ENCODE measurements at regions not wholly inside any gene's neighbourhood (a gene's known extent, or its start where the extent isn't known, plus 50 kb on each side); places are given as distances from the start of the nearest gene placed in this dataset.

- no peak overlapping the region for H3K27ac ChIP-seq (ENCODE audit: low read length)
- H3K36me3 ChIP-seq (ENCODE audit: insufficient read depth, low read length): no peaks in the 10 kb centered on the region
- H4K20me1 ChIP-seq (ENCODE audit: insufficient read depth): no peaks in the 10 kb centered on the region
- H3K27me3 ChIP-seq (ENCODE audit: insufficient read depth, low read depth, low read length): no peaks in the 10 kb centered on the region
- no peaks in the 10 kb centered on the region for H3F3A ChIP-seq (ENCODE audit: insufficient read depth, low read length, poor library complexity, severe bottlenecking)
- no peaks in the 10 kb centered on the region for H3K79me2 ChIP-seq (replicated peaks; ENCODE audit: insufficient read depth, low read length)
- H2AFZ ChIP-seq (ENCODE audit: low read depth, low read length): no peak overlapping the region
- no peak overlapping the region for H3K4me2 ChIP-seq (ENCODE audit: low read length)
- H3K4me3 ChIP-seq (ENCODE audit: low read length): no peak overlapping the region
- no peaks in the 10 kb centered on the region for H3K9me2 ChIP-seq (ENCODE audit: insufficient read depth, low read length)
- no peaks in the 10 kb centered on the region for H3K9me3 ChIP-seq (ENCODE audit: low read length)
- TF ChIP-seq SMC3 (conservative IDR thresholded peaks at IDR 0.05; ENCODE audit: poor library complexity) (no peak), TAF1 (IDR thresholded peaks at IDR 0.05; ENCODE audit: low read depth) (no peak), EZH2 (IDR thresholded peaks at IDR 0.05; ENCODE audit: borderline replicate concordance, insufficient read depth, low read length, poor library complexity, severe bottlenecking) (no peak), MXI1 (conservative IDR thresholded peaks at IDR 0.05; ENCODE audit: poor library complexity, severe bottlenecking) (no peak), REST (IDR thresholded peaks at IDR 0.05; ENCODE audit: borderline replicate concordance) (no peak), EP300 (conservative IDR thresholded peaks at IDR 0.05; ENCODE audit: poor library complexity, severe bottlenecking) (no peak), RAD21 (conservative IDR thresholded peaks at IDR 0.05) (no peak)
- no peak overlapping the region for H3K9ac ChIP-seq (ENCODE audit: low read length)
Measured at GRCh38 chr4:131248314-131248713, 1900.8 kb upstream of the PCDH10 start.

GRCh38 chr4:131251321-131251720 is 1897.8 kb upstream of the PCDH10 start:
- Histone ChIP-seq H3K9me2 (ENCODE audit: insufficient read depth, low read length) (no peaks in the 10 kb centered on the region), H3K4me2 (ENCODE audit: low read length) (no peak overlapping the region), H3K79me2 (replicated peaks; ENCODE audit: insufficient read depth, low read length) (no peaks in the 10 kb centered on the region), H3K9ac (ENCODE audit: low read length) (no peak overlapping the region), H3K36me3 (ENCODE audit: insufficient read depth, low read length) (no peaks in the 10 kb centered on the region), H3K9me3 (ENCODE audit: low read length) (no peaks in the 10 kb centered on the region), H3K4me3 (ENCODE audit: low read length) (no peak overlapping the region), H3F3A (ENCODE audit: insufficient read depth, low read length, poor library complexity, severe bottlenecking) (no peaks in the 10 kb centered on the region), H2AFZ (ENCODE audit: low read depth, low read length) (no peak overlapping the region), H3K27me3 (ENCODE audit: insufficient read depth, low read depth, low read length) (no peaks in the 10 kb centered on the region), H3K27ac (ENCODE audit: low read length) (no peak overlapping the region), H4K20me1 (ENCODE audit: insufficient read depth) (no peaks in the 10 kb centered on the region)
- TF ChIP-seq CTCF (IDR thresholded peaks at IDR 0.05; ENCODE audit: poor library complexity, severe bottlenecking) (no peak), EP300 (conservative IDR thresholded peaks at IDR 0.05; ENCODE audit: poor library complexity, severe bottlenecking) (no peak), POLR2AphosphoS5 (IDR thresholded peaks at IDR 0.05) (no peak), TAF1 (IDR thresholded peaks at IDR 0.05; ENCODE audit: low read depth) (no peak), RAD21 (conservative IDR thresholded peaks at IDR 0.05) (no peak), MXI1 (conservative IDR thresholded peaks at IDR 0.05; ENCODE audit: poor library complexity, severe bottlenecking) (no peak), REST (IDR thresholded peaks at IDR 0.05; ENCODE audit: borderline replicate concordance) (no peak), SMC3 (conservative IDR thresholded peaks at IDR 0.05; ENCODE audit: poor library complexity) (no peak), EZH2 (IDR thresholded peaks at IDR 0.05; ENCODE audit: borderline replicate concordance, insufficient read depth, low read length, poor library complexity, severe bottlenecking) (no peak)

Data from neural cell (in vitro differentiated cells).